Mesendoderm (in vitro differentiated cells): ENCODE measurements at regions not wholly inside any gene's neighbourhood (a gene's known extent, or its start where the extent isn't known, plus 50 kb on each side); places are given as distances from the start of the nearest gene placed in this dataset.

ENCODE experiments used
- DNase-seq: peaks from one replicate; pipeline ENCODE4 v3.0.0; 2013
- H2AK5ac ChIP-seq: 2 replicates; pipeline ENCODE4 v1.6.1; 2013; ENCODE audit warnings: low read length, inconsistent platforms
- H2BK120ac ChIP-seq: 2 replicates; pipeline ENCODE4 v1.6.1; 2013; ENCODE audit warnings: low read depth, mild to moderate bottlenecking, low read length, moderate library complexity, mixed read lengths
- H2BK15ac ChIP-seq: replicated peaks from 2 replicates; pipeline ENCODE4 v1.6.1; 2013; ENCODE audit warnings: low read depth, mild to moderate bottlenecking, moderate library complexity
- H2BK5ac ChIP-seq: 2 replicates; pipeline ENCODE4 v1.6.1; 2013; ENCODE audit warnings: low read length, inconsistent platforms
- H3K18ac ChIP-seq: 2 replicates; pipeline ENCODE4 v1.6.1; 2013; ENCODE audit warnings: mild to moderate bottlenecking, low read length, mixed read lengths
- H3K23ac ChIP-seq: one replicate; pipeline ENCODE4 v1.6.1; 2013; ENCODE audit warnings: low read length
- H3K27ac ChIP-seq: 2 replicates; pipeline ENCODE4 v1.5.1; 2013; ENCODE audit warnings: low read depth, mild to moderate bottlenecking, inconsistent platforms, low read length, moderate library complexity
- H3K27me3 ChIP-seq: 2 replicates; pipeline ENCODE4 v1.6.1; 2013; ENCODE audit warnings: low read length, control low read depth, mild to moderate bottlenecking, inconsistent platforms; ENCODE audit not compliant: insufficient read depth, poor library complexity
- H3K36me3 ChIP-seq: 2 replicates; pipeline ENCODE4 v1.6.1; 2013; ENCODE audit warnings: low read length, inconsistent platforms; ENCODE audit not compliant: control insufficient read depth, insufficient read depth
- H3K4ac ChIP-seq: one replicate; pipeline ENCODE4 v1.6.1; 2013; ENCODE audit warnings: low read depth, mild to moderate bottlenecking, low read length, moderate library complexity
- H3K4me1 ChIP-seq: 2 replicates; pipeline ENCODE4 v1.6.1; 2013; ENCODE audit warnings: low read depth, low read length, inconsistent platforms; ENCODE audit not compliant: control insufficient read depth
- H3K4me2 ChIP-seq: 2 replicates; pipeline ENCODE4 v1.6.1; 2013; ENCODE audit warnings: low read length
- H3K4me3 ChIP-seq: 2 replicates; pipeline ENCODE4 v1.5.1; 2013; ENCODE audit warnings: mild to moderate bottlenecking, low read length
- H3K56ac ChIP-seq: one replicate; pipeline ENCODE4 v1.6.1; 2013; ENCODE audit warnings: low read length
- H3K79me1 ChIP-seq: 2 replicates; pipeline ENCODE4 v1.6.1; 2013; ENCODE audit warnings: low read length, inconsistent platforms
- H3K79me2 ChIP-seq: 2 replicates; pipeline ENCODE4 v1.6.1; 2013; ENCODE audit warnings: mild to moderate bottlenecking, low read length; ENCODE audit not compliant: control insufficient read depth, insufficient read depth
- H3K9ac ChIP-seq: 2 replicates; pipeline ENCODE4 v1.6.1; 2013; ENCODE audit warnings: low read length, inconsistent platforms
- H4K5ac ChIP-seq: one replicate; pipeline ENCODE4 v1.6.1; 2013; ENCODE audit warnings: low read length
- H4K8ac ChIP-seq: one replicate; pipeline ENCODE4 v1.6.1; 2013; ENCODE audit warnings: low read depth, mild to moderate bottlenecking, control low read depth, low read length, moderate library complexity
- WGBS: extraction: QIAGEN DNeasy Blood & Tissue Kit; methylation state at CpG from one replicate; pipeline ENCODE4 v1.1.7; 2013; ENCODE audit warnings: low lambda C conversion rate, missing lambda C conversion rate; ENCODE audit not compliant: insufficient coverage; ENCODE audit errors: extremely low coverage; 5-methylcytosine and 5-hydroxymethylcytosine counted together

- peak overlapping the region; percentile 57 for H2BK15ac ChIP-seq
- H2BK5ac ChIP-seq: peak overlapping the region; percentile 87
- peak overlapping the region; percentile 91 for H3K56ac ChIP-seq
- H4K8ac ChIP-seq: no peak overlapping the region
- H3K4ac ChIP-seq: peak overlapping the region; percentile 74
- no CpG with 5 or more reads among the region's 19 CpGs for WGBS
- peaks cover 6% of the 10 kb centered on the region for H3K4me1 ChIP-seq
- H3K79me2 ChIP-seq: no peaks in the 10 kb centered on the region
- H3K23ac ChIP-seq: peak overlapping the region; percentile 80
- H2AK5ac ChIP-seq: no peak overlapping the region
- H3K27ac ChIP-seq: peak overlapping the region; percentile 91
- peak overlapping the region; percentile 87 for H3K4me2 ChIP-seq
- H3K79me1 ChIP-seq: no peaks in the 10 kb centered on the region
- no peaks in the 10 kb centered on the region for H3K27me3 ChIP-seq
- no peak overlapping the region for H4K5ac ChIP-seq
- peak overlapping the region; percentile 85 for H3K9ac ChIP-seq
- H3K36me3 ChIP-seq: no peaks in the 10 kb centered on the region
- peak; percentile 86 for DNase-seq
- H2BK120ac ChIP-seq: peak overlapping the region; percentile 16
- H3K18ac ChIP-seq: peak overlapping the region; percentile 89
- peak overlapping the region; percentile 55 for H3K4me3 ChIP-seq
Measured at GRCh38 chr9:129351642-129352145, 173.6 kb upstream of the IER5L start.

GRCh38 chr9:129351058-129351641 is 173.1 kb upstream of the IER5L start:
- Histone ChIP-seq H4K8ac (no peak overlapping the region), H2AK5ac (no peak overlapping the region), H3K36me3 (no peaks in the 10 kb centered on the region), H2BK15ac (peak overlapping the region; percentile 57), H3K79me1 (no peaks in the 10 kb centered on the region), H2BK120ac (peak overlapping the region; percentile 64), H3K18ac (peak overlapping the region; percentile 89), H3K9ac (peak overlapping the region; percentile 85), H2BK5ac (peak overlapping the region; percentile 69), H3K56ac (peak overlapping the region; percentile 91), H3K27me3 (no peaks in the 10 kb centered on the region), H3K4me3 (no peak overlapping the region), H3K4ac (peak overlapping the region; percentile 74), H3K4me1 (peaks cover 6% of the 10 kb centered on the region), H3K27ac (peak overlapping the region; percentile 91), H3K79me2 (no peaks in the 10 kb centered on the region), H3K4me2 (no peak overlapping the region), H3K23ac (no peak overlapping the region), H4K5ac (no peak overlapping the region)
- peak; percentile 88 for DNase-seq
- no CpG with 5 or more reads among the region's 14 CpGs for WGBS

- peak overlapping the region; percentile 41 for H3K4ac ChIP-seq
- H3K4me2 ChIP-seq: no peak overlapping the region
- H2BK120ac ChIP-seq: peak overlapping the region; percentile 64
- no peak overlapping the region for H3K4me3 ChIP-seq
- no peaks in the 10 kb centered on the region for H3K36me3 ChIP-seq
- peak overlapping the region; percentile 89 for H3K18ac ChIP-seq
- no CpG with 5 or more reads among the region's 25 CpGs for WGBS
- H3K79me2 ChIP-seq: no peaks in the 10 kb centered on the region
- H3K27ac ChIP-seq: peak overlapping the region; percentile 91
- peak overlapping the region; percentile 78 for H3K56ac ChIP-seq
- H3K4me1 ChIP-seq: peaks cover 6% of the 10 kb centered on the region
- peak overlapping the region; percentile 35 for H3K9ac ChIP-seq
- H3K23ac ChIP-seq: peak overlapping the region; percentile 80
- H4K5ac ChIP-seq: no peak overlapping the region
- peak overlapping the region; percentile 37 for H2BK15ac ChIP-seq
- H3K79me1 ChIP-seq: no peaks in the 10 kb centered on the region
- H3K27me3 ChIP-seq: no peaks in the 10 kb centered on the region
- DNase-seq: no peak
- H4K8ac ChIP-seq: no peak overlapping the region
- peak overlapping the region; percentile 37 for H2AK5ac ChIP-seq
- peak overlapping the region; percentile 50 for H2BK5ac ChIP-seq
Measured at GRCh38 chr9:129350143-129350935, 172.3 kb upstream of the IER5L start.

GRCh38 chr9:129349665-129349947 is 171.5 kb upstream of the IER5L start:
- no peak overlapping the region for H2BK120ac ChIP-seq
- H3K9ac ChIP-seq: no peak overlapping the region
- no peaks in the 10 kb centered on the region for H3K79me2 ChIP-seq
- H3K18ac ChIP-seq: no peak overlapping the region
- H3K36me3 ChIP-seq: no peaks in the 10 kb centered on the region
- H3K79me1 ChIP-seq: no peaks in the 10 kb centered on the region
- H3K27ac ChIP-seq: no peak overlapping the region
- H3K23ac ChIP-seq: no peak overlapping the region
- no peaks in the 10 kb centered on the region for H3K27me3 ChIP-seq
- no CpG with 5 or more reads among the region's 5 CpGs for WGBS
- H3K4me2 ChIP-seq: no peak overlapping the region
- H3K4ac ChIP-seq: no peak overlapping the region
- H3K4me3 ChIP-seq: no peak overlapping the region
- H4K8ac ChIP-seq: no peak overlapping the region
- no peak overlapping the region for H2BK5ac ChIP-seq
- H3K56ac ChIP-seq: no peak overlapping the region
- DNase-seq: no peak
- no peak overlapping the region for H4K5ac ChIP-seq
- peaks cover 6% of the 10 kb centered on the region for H3K4me1 ChIP-seq
- H2BK15ac ChIP-seq: no peak overlapping the region
- H2AK5ac ChIP-seq: no peak overlapping the region

GRCh38 chr9:129348890-129349664 is 171.0 kb upstream of the IER5L start:
- Histone ChIP-seq H4K5ac (no peak overlapping the region), H2BK120ac (no peak overlapping the region), H3K23ac (no peak overlapping the region), H3K79me2 (no peaks in the 10 kb centered on the region), H3K56ac (peak overlapping the region; percentile 52), H4K8ac (no peak overlapping the region), H3K27ac (no peak overlapping the region), H3K4me1 (peaks cover 6% of the 10 kb centered on the region), H3K4ac (no peak overlapping the region), H3K4me2 (no peak overlapping the region), H3K18ac (no peak overlapping the region), H2BK5ac (no peak overlapping the region), H3K27me3 (no peaks in the 10 kb centered on the region), H3K79me1 (no peaks in the 10 kb centered on the region), H3K4me3 (no peak overlapping the region), H3K9ac (no peak overlapping the region), H3K36me3 (no peaks in the 10 kb centered on the region), H2BK15ac (no peak overlapping the region), H2AK5ac (no peak overlapping the region)
- no CpG with 5 or more reads among the region's 14 CpGs for WGBS
- DNase-seq: peak; percentile 76
